ENCODE measurements at regions not wholly inside any gene's neighbourhood (a gene's known extent, or its start where the extent isn't known, plus 50 kb on each side); places are given as distances from the start of the nearest gene placed in this dataset.
A peak's percentile ranks its signal among the peaks of the same experiment; 100 is the strongest.
"Not testable (repeated sequence)": the region's sequence is repeated elsewhere in the genome, so short reads cannot be mapped to it uniquely, and the experiment has no call there.

DNA sequence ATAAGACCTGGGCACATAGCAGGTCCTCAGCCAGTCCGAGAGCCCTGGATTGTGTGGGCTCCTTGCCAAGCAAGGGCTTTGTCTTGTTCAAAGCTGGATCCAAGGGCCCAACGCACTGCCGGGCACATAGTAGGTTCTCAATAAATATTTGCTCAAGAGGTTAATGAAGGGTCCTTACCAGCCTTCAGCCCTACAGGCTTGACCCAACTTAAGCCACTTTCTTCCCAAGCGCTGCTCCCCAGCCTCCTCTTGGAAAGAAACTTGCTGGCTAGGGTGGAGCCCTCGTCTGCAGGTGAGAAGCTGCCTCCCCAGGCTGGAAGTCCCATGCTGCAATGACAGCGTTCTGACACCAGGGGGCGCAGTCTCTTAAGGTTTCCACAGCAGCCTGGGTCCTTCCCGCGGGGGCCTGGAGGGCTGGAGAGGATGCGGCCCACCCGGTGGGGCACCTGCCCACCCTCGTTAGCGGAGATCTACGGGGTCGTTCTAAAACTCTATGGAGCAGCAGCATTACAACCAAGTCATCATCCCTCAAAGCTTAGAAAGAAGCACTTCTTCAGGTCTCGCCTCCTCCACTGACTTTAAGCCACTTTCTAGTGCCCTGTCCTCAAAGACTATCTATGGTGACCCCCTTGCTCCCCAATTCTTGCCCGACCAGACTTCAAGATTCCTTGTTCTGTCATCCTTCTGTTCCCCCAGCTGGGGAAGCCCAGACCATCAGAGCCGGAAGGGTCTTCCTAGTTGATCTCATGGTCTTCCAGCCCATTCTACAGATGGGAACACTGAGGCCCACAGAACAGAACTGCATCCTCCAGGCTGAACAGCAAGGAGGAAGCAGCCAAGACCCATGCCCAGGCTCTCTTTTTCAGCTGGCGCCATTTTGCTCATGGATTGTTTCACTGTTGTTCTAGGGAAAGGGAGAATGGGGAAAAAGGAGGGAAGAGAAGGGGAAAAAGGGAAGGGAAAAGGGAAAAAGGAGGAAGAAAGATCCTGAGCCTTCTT lies 115.4 kb downstream of the LHX2 start:
- DNase-seq = peak; percentile 57

DNA sequence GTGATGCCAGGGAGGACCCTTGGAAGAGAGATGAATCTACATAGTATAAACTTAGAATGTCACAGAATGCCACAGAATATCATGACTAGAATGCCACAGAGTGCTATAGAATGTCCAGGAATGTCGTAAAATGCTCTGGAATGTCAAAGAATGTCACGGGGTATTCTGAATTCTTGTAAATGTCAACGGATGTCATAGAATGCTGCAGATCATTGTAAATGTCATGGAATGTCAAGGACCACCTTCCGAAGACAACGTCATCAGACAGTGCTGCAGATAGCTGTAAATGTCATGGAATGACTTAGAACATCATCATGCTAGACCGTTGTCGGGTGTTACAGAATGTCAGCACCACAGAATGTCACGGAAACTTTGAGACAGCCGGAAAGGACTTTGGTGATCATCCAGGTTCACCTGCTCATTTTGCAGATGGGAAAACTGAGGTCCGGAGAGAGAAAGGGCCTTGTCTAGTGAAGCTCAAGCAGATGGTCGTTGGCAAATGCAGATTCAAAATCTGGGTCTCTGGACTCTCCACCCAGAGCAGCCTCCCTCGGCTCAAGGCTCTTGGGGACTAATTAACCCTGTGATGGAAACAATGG lies 117.1 kb downstream of the LHX2 start:
- DNase-seq = no peak

DNA sequence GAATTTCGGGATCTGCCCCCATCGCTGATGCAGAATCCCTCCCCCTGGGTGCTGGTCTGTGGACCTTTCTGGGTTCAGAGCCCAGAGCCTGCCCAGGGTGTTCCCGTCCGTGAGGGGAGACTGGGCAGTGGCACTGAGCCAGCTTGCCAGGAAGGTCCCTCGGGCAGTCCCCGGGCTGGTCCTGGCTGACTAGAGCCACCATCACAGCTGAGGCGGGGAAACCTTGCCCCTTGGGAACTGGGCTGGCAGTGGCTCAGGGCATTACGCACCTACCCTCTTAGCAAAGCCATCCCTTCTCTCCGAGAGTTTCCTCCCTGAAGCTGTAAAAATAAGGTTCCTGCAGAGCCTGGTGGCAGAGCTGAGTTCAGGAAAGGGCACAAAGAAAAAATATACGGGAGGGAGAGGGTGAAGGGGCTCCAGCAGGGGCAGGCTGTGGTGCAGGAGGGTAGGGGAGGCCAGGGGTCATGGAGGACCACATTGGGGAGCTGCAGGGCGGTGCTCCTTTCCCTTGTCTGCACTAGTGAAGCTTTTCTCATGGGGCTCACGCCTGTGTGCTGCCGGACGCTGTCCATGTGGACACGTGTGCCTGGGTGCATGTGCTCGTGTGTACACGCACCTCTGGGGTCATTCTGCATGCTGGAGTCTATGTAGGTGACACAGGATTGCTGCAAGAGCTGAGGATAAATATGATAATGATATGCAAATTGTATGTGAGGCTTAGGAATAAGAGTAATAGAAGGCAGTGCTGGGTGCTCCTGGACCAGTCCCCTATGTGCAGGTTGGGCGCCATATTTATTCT lies 118.9 kb downstream of the LHX2 start:
- DNase-seq = no peak

DNA sequence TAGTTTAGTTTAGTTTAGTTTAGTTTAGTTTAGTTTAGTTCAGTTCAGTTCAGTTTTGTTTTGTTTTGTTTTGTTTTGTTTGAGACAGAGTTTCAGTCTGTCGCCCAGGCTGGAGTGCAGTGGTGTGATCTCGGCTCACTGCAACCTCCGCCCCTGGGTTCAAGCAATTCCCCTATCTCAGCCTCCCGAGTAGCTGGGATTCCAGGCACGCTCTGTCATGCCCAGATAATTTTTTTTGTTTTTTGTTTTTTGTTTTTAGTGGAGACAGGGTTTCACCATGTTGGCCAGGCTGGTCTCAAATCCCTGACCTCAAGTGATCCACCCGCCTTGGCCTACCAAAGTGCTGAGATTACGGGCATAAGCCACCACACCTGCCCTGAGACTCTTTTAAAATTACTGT lies 120.0 kb downstream of the LHX2 start:
- DNase-seq = not testable (repeated sequence)

DNA sequence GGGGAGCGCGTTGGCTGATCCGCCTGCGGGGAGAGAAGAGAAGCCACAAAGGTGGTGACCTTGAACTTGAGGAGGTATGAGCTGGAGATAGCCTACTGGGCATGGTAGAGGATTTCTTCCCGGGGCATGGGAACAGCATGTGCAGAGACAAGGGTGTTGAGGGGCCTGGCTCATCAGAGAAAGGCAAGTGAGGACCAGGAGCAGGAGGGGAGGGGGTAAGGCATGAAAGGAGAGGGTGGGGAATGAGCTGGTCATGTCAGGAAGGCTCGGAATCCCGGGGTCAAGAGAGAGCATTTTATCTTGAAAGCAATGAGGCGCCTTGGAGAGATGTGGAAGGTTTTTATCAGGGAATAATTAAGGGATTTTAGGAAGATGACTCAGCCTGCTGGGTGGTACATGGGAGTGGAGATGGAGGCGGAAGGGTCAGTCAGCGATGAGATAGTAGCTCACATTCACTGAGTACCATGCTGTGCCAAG lies 121.1 kb downstream of the LHX2 start:
- no peak for DNase-seq

DNA sequence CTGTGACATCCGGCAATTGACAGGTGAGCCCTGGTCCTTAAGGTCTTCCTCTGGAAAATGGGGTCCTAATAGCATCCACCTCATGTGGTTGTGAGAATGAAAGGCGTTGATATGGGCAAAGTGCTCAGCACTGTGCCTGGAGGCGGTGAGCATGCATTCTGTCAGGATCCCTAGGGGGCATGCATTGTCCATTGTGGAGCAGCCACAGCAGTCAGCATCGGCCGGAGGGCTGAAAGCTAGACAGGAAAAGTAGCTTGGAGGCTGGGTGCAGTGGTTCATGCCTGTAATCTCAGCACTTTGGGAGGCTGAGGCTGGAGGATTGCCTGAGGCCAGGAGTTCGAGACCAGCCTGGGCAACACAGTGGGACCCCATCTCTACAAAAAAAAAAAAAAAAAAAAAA lies 122.2 kb downstream of the LHX2 start:
- DNase-seq = no peak

DNA sequence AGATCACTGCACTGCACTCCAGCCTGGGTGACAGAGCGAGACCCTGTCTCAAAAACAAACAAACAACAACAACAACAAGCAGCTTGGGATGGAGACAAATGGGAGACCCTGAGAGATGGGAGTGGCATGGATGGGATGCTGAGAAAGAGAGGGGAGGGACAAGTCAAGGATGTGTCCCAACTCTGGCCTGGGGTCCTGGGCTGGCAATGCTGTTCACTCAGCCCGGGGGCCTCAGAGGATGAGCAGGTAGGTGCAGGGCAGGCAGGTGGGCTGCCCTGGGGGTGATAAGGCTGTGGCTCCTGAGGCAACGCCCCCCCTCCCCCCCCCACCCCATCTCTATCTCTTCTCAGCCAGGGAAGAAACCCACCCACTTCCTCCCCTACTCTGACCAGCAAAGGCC lies 123.0 kb downstream of the LHX2 start:
- no peak for DNase-seq

DNA sequence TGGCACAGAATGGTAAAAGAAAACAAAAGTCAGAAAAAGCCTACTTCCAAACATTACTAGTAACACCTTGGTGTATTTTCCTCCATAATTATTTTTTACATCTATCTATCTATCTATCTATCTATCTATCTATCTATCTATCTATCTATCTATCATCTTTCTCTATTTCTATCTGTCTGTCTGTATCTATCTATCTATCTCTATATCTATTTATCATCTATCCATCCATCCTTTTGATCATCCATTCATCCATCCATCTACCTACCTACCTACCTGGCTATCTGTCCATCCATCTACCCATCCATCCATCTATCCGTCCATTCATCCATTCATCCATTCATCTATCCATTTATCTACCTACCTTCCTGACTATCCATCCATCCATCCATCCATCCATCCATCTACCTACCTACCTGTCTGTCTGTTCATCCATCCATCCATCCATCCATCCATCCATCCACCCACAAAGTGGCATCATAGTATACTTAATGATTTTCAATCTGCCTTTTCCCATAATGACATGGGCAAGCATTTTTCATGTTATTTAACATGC lies 121.9 kb upstream of the NEK6 start:
- no peak for DNase-seq

DNA sequence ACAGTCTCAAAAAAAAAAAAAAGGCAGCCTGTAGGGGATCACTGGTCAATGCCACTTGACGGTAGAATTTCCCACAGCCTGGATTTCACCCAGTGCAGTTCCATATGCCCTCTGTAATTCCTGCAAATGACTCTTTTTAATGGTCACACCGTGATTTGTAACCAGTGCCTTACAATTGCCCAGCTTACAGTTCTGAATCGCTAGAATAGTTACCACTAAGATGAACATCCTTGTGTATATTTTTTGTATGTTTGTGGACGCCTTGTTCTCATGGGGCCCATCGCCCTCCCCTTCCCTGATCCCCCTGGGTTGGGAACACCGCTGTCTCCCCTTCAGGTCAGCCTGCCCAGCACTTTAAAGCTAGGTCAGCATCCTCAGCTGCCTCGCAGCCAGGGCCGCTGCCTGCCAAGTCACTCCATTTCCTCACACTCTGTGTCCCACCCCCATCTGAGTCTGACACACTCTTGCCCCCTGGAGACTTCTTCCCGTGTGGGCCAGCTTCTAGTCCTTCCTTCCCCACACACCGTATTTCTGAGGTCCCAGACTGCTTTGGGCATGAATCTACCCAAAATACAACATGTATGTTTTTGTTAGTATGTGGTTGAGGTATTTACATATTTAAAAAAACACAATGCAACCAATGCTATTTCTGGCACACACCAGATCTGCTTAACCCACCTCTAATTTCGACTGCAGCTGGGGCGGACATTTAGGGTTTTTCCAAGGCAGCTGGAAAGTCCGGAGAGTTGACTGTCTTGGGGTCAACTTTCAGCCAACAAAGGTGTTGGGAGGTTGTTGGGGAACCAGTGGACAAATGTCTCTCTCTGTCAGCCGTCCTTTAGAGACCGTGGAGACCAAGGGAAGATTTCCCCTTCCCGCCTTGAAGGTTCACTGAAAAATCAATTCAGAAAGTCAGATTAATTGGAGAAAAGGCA lies 120.5 kb upstream of the NEK6 start:
- DNase-seq = no peak

DNA sequence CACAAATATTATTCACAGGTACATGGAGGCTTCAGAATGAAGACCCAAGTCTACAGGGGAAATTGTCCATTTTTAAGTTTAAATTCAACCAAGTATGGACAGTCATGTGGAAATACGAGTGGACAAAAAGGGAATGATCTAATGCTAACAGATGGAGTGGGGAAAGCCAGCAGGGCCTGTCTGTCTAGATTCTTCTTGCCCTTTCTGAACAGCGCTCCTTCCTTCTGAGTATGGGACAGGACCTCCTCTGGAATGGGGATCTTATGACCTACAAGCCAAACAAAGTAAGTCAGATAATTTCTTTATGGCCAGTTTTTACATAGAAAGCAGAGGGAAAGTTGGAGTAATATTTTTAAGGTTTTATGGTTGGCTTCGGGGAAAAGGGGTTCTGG lies 119.8 kb upstream of the NEK6 start:
- no peak for DNase-seq

DNA sequence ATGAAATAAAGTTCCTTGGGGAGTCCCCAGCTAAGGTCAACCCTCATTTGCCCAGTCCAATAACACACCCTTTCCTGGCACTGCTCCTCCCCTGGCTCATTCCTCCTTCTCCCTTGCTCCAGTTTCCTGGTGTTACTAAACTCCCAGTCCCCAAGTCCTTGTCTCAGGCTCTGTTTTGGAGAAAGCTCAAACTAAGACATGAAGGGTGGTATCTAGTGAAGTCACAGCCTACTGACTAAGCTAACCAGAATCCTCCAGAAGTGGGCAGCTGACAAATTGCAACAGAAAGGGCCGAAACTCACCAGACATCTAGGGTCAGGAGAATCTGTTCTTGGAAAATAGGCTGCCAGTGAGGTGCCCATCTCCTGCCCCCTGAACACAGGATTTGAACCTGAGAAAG lies 118.7 kb upstream of the NEK6 start:
- no peak for DNase-seq

DNA sequence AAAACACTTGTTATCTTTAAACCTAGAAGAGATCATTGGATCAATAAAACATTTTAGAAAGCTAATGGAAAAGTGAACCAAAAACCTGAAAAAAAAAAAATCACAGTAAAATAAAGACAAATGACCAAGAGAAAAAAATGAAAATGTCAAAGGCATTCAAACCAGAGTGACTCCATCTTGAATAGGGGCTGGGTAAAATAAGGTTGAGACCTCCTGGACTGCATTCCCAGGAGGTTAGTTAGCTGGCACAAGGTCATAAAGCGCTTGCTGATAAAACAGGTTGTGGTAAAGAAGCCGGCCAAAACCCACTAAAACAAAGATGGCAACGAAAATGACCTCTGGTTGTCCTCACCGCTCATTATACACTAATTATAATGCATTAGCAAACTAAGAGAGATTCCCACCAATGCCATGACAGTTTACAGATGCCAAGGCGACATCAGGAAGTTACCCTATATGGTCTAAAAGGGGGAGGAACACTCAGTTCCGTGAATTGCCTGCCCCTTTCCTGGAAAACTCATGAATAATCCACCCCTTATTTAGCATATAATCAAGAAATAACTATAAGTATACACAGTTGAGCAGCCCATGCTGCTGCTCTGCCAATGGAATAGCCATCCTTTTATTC lies 116.7 kb upstream of the NEK6 start:
- DNase-seq = no peak

DNA sequence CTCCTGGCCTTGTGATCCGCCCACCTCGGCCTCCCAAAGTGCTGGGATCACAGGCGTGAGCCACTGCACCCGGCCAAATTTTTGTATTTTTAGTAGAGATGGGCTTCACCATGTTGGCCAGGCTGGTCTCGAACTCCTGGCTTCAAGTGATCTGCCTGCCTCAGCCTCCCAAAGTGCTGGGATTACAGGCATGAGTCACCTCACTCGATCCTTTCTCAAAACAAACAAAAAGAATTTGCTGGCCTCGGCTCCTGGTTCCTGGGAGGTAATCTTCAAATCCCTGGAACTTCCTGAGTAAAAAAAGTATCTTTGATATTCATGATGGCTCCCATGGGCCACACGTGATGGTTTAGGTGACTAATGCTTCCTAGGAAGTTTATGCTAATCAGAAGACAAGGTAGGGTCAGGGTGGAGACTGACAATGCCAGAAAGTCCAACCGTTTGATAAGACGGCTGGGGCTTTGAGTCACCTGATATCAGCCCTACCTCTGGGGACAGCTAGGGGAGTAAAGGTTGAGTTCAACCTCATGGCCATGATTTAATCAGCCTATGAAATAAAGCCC lies 113.1 kb upstream of the NEK6 start:
- not testable (repeated sequence) for DNase-seq

DNA sequence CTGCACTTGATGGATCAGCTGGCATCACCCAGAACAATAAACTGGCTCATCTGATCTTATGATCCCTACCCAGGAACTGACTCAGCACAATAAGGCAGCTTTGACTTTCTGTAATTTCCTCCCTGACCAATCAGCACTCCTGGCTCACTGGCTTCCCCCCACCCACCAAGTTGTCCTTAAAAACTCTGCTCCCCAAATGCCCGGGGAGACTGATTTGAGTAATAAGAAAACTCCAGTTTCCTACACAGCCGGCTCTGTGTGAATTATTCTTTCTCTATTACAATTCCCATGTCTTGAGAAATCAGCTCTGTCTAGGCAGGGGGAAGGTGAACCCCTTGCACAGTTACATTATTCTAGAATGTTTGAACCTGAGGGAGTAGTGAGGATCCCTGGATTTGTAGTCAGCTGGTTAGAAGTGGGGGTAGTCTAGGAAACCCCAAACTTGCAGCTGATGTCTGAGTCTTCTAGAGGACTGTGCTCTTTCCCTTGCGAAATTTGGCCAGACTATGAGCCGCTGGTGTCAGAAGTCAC lies 111.7 kb upstream of the NEK6 start:
- DNase-seq = no peak

DNA sequence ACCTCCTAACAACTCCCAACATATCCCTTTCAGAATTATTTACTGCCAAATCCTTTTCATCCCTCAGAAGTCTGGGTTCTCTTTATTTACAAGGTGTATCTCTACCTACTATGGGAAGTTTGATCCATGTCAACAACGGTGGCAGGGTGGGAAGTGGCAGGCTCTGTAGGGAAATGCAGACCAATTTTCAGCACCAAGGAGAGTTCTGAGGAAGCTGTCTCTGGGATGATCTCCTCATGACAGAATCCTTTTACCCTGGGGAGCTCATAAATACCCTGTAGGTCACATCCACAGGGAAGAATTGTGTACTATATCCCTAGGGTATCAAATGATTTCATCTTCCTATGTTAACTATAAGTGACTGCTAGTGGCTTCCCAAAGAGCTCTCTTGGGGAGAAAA lies 107.8 kb upstream of the NEK6 start:
- no peak for DNase-seq

DNA sequence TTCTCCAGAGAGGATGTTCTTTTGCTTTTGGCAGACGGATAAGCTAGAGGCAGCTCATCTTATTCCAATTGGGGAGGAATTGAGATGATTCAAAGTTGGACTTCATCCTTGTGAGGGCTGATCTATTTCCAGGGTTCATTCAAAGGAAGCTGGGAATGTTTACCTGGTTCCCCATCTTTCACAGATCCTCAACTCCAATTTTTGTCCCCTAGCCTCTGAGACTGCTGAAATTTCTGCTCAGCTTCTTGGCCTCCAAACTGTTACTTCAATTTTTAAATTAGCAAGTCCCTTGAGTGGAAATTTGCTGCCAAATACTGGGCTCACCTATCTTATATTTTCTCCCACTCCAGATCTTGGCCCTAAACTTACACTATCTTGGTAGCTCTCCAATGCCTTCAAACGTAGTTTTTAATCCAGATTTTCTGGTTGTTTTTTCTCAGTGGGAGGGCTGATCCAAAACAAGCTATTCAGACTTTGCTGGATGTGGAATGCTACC lies 93.9 kb upstream of the NEK6 start:
- no peak for DNase-seq

DNA sequence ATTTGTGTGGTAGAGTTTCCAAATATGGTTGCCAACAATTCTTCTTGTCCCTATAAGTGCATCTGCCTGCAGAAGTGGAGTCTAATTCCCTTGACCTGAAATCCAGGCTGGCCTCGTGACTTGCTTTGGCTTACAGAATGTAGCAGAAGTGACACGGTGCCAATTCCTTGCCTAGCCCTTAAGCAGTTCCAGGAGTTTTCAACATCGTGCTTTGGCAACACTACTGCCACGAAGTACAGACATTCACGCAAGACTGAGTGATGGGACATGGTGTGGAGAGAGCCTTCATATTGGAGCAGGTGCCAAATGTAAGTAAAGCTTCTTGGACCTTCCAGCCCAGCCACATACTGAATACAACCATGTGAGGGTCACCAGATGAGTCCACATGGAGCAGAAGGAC lies 92.9 kb upstream of the NEK6 start:
- DNase-seq = no peak

DNA sequence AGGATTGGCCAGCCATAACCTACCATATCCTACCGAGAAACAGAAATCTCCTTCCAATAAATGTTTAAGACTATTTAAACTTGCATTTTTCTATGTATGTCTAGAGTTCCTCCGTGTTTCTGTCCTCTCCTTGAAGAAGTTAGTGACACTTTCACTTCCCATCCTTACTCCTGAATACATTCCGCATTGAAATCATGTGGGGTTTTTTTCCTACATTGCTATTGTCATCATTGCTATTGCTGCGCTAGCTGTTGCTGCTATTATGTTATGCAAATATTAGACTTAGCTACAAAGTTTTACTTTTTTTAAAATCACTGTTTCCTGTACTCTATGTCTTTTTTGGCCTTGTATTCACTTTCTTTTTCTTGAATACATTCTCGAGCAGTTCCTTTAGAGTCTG lies 83.3 kb upstream of the NEK6 start:
- DNase-seq = no peak

DNA sequence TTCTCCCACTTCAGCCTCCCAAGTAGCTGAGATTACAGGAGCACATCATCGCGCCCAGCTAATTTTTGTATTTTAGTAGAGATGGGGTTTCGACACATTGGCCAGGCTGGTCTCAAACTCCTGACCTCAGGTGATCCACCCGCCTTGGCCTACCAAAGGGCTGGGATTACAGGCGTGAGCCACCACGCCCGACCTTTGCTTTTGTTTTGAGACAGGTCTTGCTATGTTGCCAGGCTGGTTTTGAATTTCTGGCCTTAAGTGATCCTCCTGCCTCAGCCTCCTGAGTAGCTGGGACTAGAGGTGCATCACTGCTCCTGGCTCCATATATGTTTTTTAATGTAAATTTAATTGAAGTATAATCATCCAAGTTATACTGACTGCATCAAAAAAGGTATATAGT lies 80.2 kb upstream of the NEK6 start:
- DNase-seq = not testable (repeated sequence)

DNA sequence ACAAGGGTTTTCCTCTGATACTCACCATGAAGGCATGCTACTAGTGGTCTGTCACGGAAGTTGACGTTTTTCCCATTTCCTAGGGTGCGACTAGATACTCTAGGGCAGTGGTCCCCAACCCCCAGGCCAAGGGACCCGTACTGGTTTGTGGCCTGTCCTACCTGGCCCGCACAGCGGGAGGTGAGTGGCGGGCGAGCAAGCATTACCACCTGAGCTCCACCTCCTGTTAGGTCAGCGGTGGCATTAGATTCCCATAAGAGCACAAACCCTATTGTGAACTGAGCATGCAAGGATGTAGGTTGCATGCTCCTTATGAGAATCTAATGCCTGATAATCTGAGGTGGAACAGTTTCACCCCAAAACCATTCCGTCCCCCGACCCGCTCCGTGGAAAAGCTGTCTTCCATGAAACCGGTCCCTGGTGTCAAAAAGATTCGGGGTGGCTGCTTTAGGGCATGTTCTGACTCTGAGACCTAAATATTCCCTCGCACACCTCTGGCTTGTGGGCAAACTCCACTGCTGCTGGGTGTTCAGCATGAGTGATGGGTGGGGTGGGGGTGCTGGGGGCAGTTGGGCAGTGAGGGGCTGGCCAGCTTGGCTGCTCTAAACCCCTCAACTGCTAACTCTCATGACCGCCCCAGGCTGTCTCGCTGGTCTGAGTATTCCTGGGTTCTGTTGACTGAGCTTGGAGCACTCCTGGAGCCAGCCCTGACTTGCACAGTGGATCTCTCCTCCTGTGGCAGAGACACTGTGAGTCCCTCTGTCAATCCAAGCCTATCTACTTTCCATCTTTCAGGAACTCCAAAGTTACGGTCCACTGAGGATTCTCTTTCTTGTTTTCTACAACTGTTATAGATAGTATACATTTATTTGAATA lies 78.3 kb upstream of the NEK6 start:
- DNase-seq = no peak

Measured in NCI-H1694 (cell line).